Ishikawa (cell line): ENCODE measurements at regions not wholly inside any gene's neighbourhood (a gene's known extent, or its start where the extent isn't known, plus 50 kb on each side); places are given as distances from the start of the nearest gene placed in this dataset.

Source experiments
- CEBPB ChIP-seq: IDR thresholded peaks from 2 replicates; pipeline ENCODE4 v1.6.1; 2012
- CREB1 ChIP-seq: IDR thresholded peaks from 2 replicates; pipeline ENCODE4 v1.6.1; 2012; ENCODE audit warnings: low read depth
- EGR1 ChIP-seq: IDR thresholded peaks from 2 replicates; pipeline ENCODE4 v1.6.1; 2012
- EP300 ChIP-seq: IDR thresholded peaks from 2 replicates; pipeline ENCODE4 v1.6.1; 2012; ENCODE audit warnings: borderline replicate concordance
- FOXM1 ChIP-seq: IDR thresholded peaks from 2 replicates; pipeline ENCODE4 v1.6.1; 2012; ENCODE audit warnings: low read depth, borderline replicate concordance
- NFIC ChIP-seq: IDR thresholded peaks from 2 replicates; pipeline ENCODE4 v1.6.1; 2012
- RAD21 ChIP-seq: IDR thresholded peaks from 2 replicates; pipeline ENCODE4 v1.6.1; 2012; ENCODE audit warnings: low read depth
- REST ChIP-seq: IDR thresholded peaks from 2 replicates; pipeline ENCODE4 v1.6.1; 2012; ENCODE audit warnings: low read depth, mild to moderate bottlenecking
- TAF1 ChIP-seq: IDR thresholded peaks from 2 replicates; pipeline ENCODE4 v1.6.1; 2012; ENCODE audit warnings: low read depth, mild to moderate bottlenecking
- TCF12 ChIP-seq: IDR thresholded peaks from 2 replicates; pipeline ENCODE4 v1.6.1; 2012; ENCODE audit warnings: low read depth
- TEAD4 ChIP-seq: IDR thresholded peaks from 2 replicates; pipeline ENCODE4 v1.6.1; 2012
- USF1 ChIP-seq: IDR thresholded peaks from 2 replicates; pipeline ENCODE4 v1.6.1; 2012
- YY1 ChIP-seq: IDR thresholded peaks from 2 replicates; pipeline ENCODE4 v1.6.1; 2012; ENCODE audit warnings: low read depth
- ZBTB7A ChIP-seq: IDR thresholded peaks from 2 replicates; pipeline ENCODE4 v1.6.1; 2012; ENCODE audit warnings: low read depth
- TF ChIP-seq, protein P1 (sequence below): IDR thresholded peaks from 2 replicates; pipeline ENCODE4 v1.6.1; 2012

- TF ChIP-seq CREB1, result no peak
- TF ChIP-seq TCF12, result no peak
- no peak for TF ChIP-seq USF1
- TF ChIP-seq, protein P1, sequence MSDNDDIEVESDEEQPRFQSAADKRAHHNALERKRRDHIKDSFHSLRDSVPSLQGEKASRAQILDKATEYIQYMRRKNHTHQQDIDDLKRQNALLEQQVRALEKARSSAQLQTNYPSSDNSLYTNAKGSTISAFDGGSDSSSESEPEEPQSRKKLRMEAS, result no peak
- no peak for TF ChIP-seq FOXM1
- no peak for TF ChIP-seq RAD21
These were observed 837.7 kb downstream of the REEP3 start for GRCh38 chr10:64358907-64359306.

DNA sequence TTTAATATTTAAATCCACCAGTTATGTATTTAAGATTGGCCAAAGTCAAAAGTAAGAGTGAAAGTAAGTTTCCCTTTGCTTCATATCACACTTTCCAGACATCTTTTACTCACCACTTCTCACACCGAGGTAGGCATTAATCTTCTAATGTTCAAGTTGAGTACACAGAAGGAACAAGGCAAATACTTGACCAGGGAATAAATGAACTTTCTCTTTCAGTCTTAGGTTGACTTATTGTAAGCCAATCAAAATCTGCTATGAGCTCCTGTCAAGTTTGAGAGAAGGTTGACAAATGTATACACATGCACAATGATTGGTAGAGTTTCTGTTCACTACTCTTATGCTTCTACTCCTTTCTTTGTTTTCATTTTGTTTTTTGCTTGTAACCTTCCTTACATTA is 842.5 kb downstream of the REEP3 start:
- TF ChIP-seq TEAD4 (no peak), CEBPB (no peak), YY1 (no peak), FOXM1 (no peak), REST (no peak), EP300 (no peak), USF1 (no peak), ZBTB7A (no peak), NFIC (no peak), CREB1 (no peak), TCF12 (no peak), TAF1 (no peak), EGR1 (no peak), RAD21 (no peak)
- TF ChIP-seq, protein P1, result no peak

- TF ChIP-seq CREB1 (no peak), TCF12 (no peak), EP300 (no peak), EGR1 (no peak), NFIC (no peak), YY1 (no peak), TEAD4 (no peak), FOXM1 (no peak), CEBPB (no peak), RAD21 (no peak), USF1 (no peak), TAF1 (no peak), REST (no peak), ZBTB7A (no peak)
- TF ChIP-seq, protein P1, result no peak
These were observed 844.5 kb downstream of the REEP3 start for GRCh38 chr10:64365663-64366062.

- TF ChIP-seq TEAD4, result no peak
- no peak for TF ChIP-seq YY1
- TF ChIP-seq EGR1, result no peak
- TF ChIP-seq TCF12, result no peak
- no peak for TF ChIP-seq TAF1
- TF ChIP-seq ZBTB7A, result no peak
- TF ChIP-seq, protein P1, result no peak
- TF ChIP-seq NFIC, result no peak
- TF ChIP-seq EP300, result no peak
- no peak for TF ChIP-seq FOXM1
- no peak for TF ChIP-seq REST
- no peak for TF ChIP-seq CREB1
- TF ChIP-seq USF1, result no peak
These were observed 847.1 kb downstream of the REEP3 start for GRCh38 chr10:64368298-64368697.
